ENCODE measurements at regions not wholly inside any gene's neighbourhood (a gene's known extent, or its start where the extent isn't known, plus 50 kb on each side); places are given as distances from the start of the nearest gene placed in this dataset.

DNA sequence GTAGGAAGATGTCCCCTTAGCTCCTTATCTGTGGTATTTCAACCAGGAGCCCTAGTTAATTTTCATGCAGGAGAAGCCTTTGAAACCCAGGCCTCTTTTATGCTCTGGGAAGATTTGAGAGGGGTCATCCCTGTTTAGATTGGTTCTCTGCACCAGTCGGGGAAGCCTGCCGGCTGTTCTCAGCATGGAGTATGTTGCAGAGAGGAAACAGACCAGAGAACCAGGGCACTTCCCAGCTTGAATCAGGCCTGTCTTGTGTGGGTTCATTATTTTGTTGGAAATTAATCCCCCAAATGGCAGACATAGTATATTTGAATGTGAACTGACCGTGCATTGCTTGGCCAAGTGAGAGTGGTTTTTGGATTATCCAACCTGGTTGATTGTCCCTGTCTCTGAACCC, 1082.1 kb upstream of the RBFOX1 start:
- TF ChIP-seq CTCF (IDR thresholded peaks at IDR 0.05; ENCODE audit: insufficient read depth, low read depth, low read length), result no peak
- DNase-seq (ENCODE audit: low read depth), result no peak
- H3K4me3 ChIP-seq (ENCODE audit: low read depth, low read length), result no peak overlapping the region

GRCh38 chr16:6249863-6250262, 1082.8 kb upstream of the RBFOX1 start:
- TF ChIP-seq CTCF (IDR thresholded peaks at IDR 0.05; ENCODE audit: insufficient read depth, low read depth, low read length), result no peak
- H3K4me3 ChIP-seq (ENCODE audit: low read depth, low read length), result no peak overlapping the region
- DNase-seq (ENCODE audit: low read depth), result no peak

DNA sequence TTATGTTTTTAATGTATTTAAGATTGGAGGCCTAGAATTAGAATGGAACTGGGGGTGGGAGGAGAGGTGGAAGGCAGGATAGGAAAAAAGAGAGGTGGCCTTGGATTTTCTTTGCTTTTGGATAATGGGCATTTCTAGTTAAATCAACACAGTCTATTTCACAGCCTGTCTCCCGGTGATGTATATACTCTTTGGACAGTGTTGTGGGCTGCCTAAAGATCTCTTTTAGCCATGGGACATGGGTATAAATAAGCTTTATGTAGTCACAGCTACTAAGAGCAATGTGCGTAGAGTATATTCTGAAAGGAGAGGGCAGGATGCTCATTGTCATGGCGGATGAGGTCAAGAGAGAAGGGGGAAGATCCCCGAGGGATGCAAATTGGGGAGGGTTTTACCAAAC, 1084.4 kb upstream of the RBFOX1 start:
- no peak overlapping the region for H3K4me3 ChIP-seq (ENCODE audit: low read depth, low read length)
- no peak for TF ChIP-seq CTCF (IDR thresholded peaks at IDR 0.05; ENCODE audit: insufficient read depth, low read depth, low read length)
- no peak for DNase-seq (ENCODE audit: low read depth)

GRCh38 chr16:6247775-6248174, 1084.9 kb upstream of the RBFOX1 start:
- no peak for DNase-seq (ENCODE audit: low read depth)
- H3K4me3 ChIP-seq (ENCODE audit: low read depth, low read length), result no peak overlapping the region
- no peak for TF ChIP-seq CTCF (IDR thresholded peaks at IDR 0.05; ENCODE audit: insufficient read depth, low read depth, low read length)

GRCh38 chr16:6247150-6247549, 1085.5 kb upstream of the RBFOX1 start:
- DNase-seq (ENCODE audit: low read depth), result no peak
- TF ChIP-seq CTCF (IDR thresholded peaks at IDR 0.05; ENCODE audit: insufficient read depth, low read depth, low read length), result no peak
- no peak overlapping the region for H3K4me3 ChIP-seq (ENCODE audit: low read depth, low read length)

- TF ChIP-seq CTCF (IDR thresholded peaks at IDR 0.05; ENCODE audit: insufficient read depth, low read depth, low read length), result no peak
- no peak overlapping the region for H3K4me3 ChIP-seq (ENCODE audit: low read depth, low read length)
- DNase-seq (ENCODE audit: low read depth), result no peak
Measured at GRCh38 chr16:6246266-6246665, 1086.4 kb upstream of the RBFOX1 start.

- H3K4me3 ChIP-seq (ENCODE audit: low read depth, low read length), result no peak overlapping the region
- DNase-seq (ENCODE audit: low read depth), result no peak
- TF ChIP-seq CTCF (IDR thresholded peaks at IDR 0.05; ENCODE audit: insufficient read depth, low read depth, low read length), result no peak
Measured at GRCh38 chr16:6232056-6232455, 1100.6 kb upstream of the RBFOX1 start.

All from fibroblast of villous mesenchyme (primary cell).